ENCODE measurements at regions not wholly inside any gene's neighbourhood (a gene's known extent, or its start where the extent isn't known, plus 50 kb on each side); places are given as distances from the start of the nearest gene placed in this dataset.
"Not testable (repeated sequence)": the region's sequence is repeated elsewhere in the genome, so short reads cannot be mapped to it uniquely, and the experiment has no call there.

DNA sequence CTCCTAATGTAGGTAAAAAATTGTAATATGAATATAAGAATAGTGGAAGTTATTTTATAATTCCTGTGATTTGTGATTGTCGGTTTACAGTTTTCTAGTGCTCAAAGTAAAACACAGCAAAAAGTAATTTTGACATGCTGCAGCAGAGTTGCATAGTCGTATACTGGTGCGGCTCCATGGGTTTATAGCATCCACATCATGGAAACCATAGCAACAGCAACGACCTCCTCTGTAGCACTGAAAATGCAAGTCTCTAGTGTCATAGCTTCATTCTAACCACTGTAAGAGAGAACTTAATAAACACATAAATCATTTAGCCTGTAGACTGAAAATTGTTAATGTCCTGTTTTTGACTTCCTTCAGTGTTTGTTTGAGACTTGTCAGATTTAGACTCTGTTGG lies 574.3 kb downstream of the KCNH5 start:
- Histone ChIP-seq H3K27ac (ENCODE audit: low read depth, low read length) (no peak overlapping the region), H3K9me3 (ENCODE audit: control insufficient read depth in 1 of 2, low read length in 2 of 2) (no peaks in the 10 kb centered on the region), H3K36me3 (ENCODE audit: control insufficient read depth in 1 of 2, insufficient read depth in 2 of 2, low read length in 2 of 2) (no peaks in the 10 kb centered on the region), H3K4me1 (ENCODE audit: control insufficient read depth in 1 of 2, insufficient read depth in 2 of 2, low read length in 2 of 2) (no peaks in the 10 kb centered on the region), H3K27me3 (ENCODE audit: control insufficient read depth in 1 of 2, insufficient read depth in 2 of 2, low read length in 2 of 2) (no peaks in the 10 kb centered on the region), H3K9ac (ENCODE audit: low read depth in 1 of 2, low read length in 2 of 2) (no peak overlapping the region), H3K4me3 (ENCODE audit: low read depth in 1 of 2, low read length in 2 of 2) (no peak overlapping the region)

DNA sequence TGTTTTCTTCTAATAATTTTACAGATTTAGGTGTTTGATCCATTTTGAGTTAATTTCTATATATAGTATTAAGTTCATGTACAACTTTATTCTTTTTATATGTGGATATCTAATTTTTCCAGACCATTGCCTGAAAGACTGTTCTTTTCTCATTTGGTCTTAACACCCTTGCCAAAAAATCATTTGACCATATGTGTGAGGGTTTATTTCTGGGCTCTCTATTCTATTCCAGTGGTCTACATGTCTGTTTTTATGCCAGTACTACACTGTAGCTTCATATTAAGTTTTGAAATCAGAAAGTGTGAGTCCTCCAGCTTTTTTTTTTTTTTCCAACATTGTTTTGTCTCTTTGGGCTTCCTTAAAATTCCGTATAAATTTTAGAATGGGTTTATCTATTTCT lies 554.1 kb downstream of the KCNH5 start:
- H3K4me1 ChIP-seq (ENCODE audit: control insufficient read depth in 1 of 2, insufficient read depth in 2 of 2, low read length in 2 of 2), result no peaks in the 10 kb centered on the region
- H3K27ac ChIP-seq (ENCODE audit: low read depth, low read length), result no peak overlapping the region
- no peaks in the 10 kb centered on the region for H3K27me3 ChIP-seq (ENCODE audit: control insufficient read depth in 1 of 2, insufficient read depth in 2 of 2, low read length in 2 of 2)
- peaks cover 1 to 4% of the 10 kb centered on the region in 2 donors for H3K9me3 ChIP-seq (ENCODE audit: control insufficient read depth in 1 of 2, low read length in 2 of 2)
- H3K4me3 ChIP-seq (ENCODE audit: low read depth in 1 of 2, low read length in 2 of 2), result no peak overlapping the region
- no peaks in the 10 kb centered on the region for H3K36me3 ChIP-seq (ENCODE audit: control insufficient read depth in 1 of 2, insufficient read depth in 2 of 2, low read length in 2 of 2)
- no peak overlapping the region for H3K9ac ChIP-seq (ENCODE audit: low read depth in 1 of 2, low read length in 2 of 2)

DNA sequence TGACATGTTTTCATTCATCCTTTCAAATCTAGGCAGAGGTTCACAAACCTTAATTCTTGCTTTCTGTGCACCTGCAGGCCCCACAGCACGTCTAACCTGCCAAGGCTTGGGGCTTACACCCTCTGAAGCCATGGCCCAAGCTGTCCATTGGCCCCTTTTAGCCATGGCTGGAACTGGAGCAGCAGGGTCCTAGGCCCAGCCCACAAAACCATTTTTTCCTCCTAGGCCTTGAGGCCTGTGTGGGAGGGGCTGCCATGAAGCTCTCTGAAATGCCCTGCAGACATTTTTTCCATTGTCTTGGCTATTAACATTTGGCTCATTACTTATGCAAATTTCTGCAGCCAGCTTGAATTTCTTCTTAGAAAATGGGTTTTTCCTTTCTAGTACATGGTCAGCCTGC lies 547.5 kb downstream of the KCNH5 start:
- Histone ChIP-seq H3K9me3 (ENCODE audit: control insufficient read depth in 1 of 2, low read length in 2 of 2) (peaks cover 5 to 13% of the 10 kb centered on the region in 2 donors), H3K4me3 (ENCODE audit: low read depth in 1 of 2, low read length in 2 of 2) (no peak overlapping the region)

DNA sequence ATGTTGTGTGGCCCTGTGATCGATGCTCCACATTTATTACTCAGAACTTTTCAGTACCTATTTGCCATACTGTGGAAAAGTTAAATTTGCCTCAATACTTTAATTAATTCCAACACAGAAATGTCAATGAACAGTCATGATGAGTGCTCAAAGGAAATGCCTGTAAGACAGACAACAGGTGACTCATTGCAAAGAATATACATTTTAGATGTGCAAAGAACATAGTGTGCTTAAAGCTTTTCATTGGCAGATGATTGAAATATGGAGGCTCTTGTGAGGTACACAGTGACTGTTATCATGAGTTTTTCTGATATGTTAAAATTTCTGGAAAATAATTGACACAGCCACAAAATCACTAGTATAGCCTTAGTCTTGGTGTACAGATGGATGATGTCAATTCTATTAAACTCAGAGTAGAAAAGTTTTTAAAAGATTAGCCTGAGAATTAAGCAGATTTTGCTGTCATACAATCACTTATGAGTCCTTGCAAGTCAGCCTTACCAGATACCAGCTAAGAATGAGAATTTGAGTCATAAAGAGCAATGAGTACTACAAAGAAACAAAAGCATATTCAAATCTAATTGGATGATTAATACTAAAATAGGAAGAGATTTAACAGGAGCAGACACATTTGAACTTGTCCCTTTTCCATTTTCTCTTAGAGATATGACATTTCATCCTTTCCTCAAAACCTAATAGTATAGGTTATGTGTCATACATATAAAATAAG lies 544.1 kb downstream of the KCNH5 start:
- Histone ChIP-seq H3K9ac (ENCODE audit: low read depth in 1 of 2, low read length in 2 of 2) (no peak overlapping the region), H3K4me1 (ENCODE audit: control insufficient read depth in 1 of 2, insufficient read depth in 2 of 2, low read length in 2 of 2) (no peaks in the 10 kb centered on the region), H3K9me3 (ENCODE audit: control insufficient read depth in 1 of 2, low read length in 2 of 2) (peaks cover 5 to 14% of the 10 kb centered on the region in 2 donors), H3K27me3 (ENCODE audit: control insufficient read depth in 1 of 2, insufficient read depth in 2 of 2, low read length in 2 of 2) (no peaks in the 10 kb centered on the region), H3K36me3 (ENCODE audit: control insufficient read depth in 1 of 2, insufficient read depth in 2 of 2, low read length in 2 of 2) (no peaks in the 10 kb centered on the region), H3K27ac (ENCODE audit: low read depth, low read length) (no peak overlapping the region), H3K4me3 (ENCODE audit: low read depth in 1 of 2, low read length in 2 of 2) (no peak overlapping the region)

More for the DNA sequence above, 547.5 kb downstream of the KCNH5 start:
- H3K27me3 ChIP-seq (ENCODE audit: control insufficient read depth in 1 of 2, insufficient read depth in 2 of 2, low read length in 2 of 2), result no peaks in the 10 kb centered on the region
- H3K4me1 ChIP-seq (ENCODE audit: control insufficient read depth in 1 of 2, insufficient read depth in 2 of 2, low read length in 2 of 2), result no peaks in the 10 kb centered on the region
- H3K9ac ChIP-seq (ENCODE audit: low read depth in 1 of 2, low read length in 2 of 2), result no peak overlapping the region
- H3K27ac ChIP-seq (ENCODE audit: low read depth, low read length), result no peak overlapping the region
- H3K36me3 ChIP-seq (ENCODE audit: control insufficient read depth in 1 of 2, insufficient read depth in 2 of 2, low read length in 2 of 2), result no peaks in the 10 kb centered on the region

DNA sequence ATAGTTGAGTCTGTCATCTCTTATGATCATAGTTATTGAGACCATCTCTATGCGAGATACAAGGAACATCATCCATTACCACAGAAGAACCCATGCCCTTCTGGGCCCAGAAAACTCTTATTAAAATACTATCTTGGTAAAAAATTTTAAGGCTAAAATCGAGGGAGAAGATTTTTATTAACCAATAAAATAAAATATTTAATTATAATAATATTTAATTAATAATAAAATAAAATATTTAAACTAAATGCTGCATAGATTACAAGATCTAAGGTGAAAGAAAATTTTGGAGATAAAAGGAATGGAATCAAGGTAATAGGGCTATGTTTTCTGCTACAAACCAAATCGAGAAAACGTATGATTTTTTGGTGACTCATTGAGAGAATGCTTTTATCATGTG lies 540.2 kb downstream of the KCNH5 start:
- Histone ChIP-seq H3K27ac (ENCODE audit: low read depth, low read length) (no peak overlapping the region), H3K9me3 (ENCODE audit: control insufficient read depth in 1 of 2, low read length in 2 of 2) (peaks cover 2 to 3% of the 10 kb centered on the region in 2 donors), H3K36me3 (ENCODE audit: control insufficient read depth in 1 of 2, insufficient read depth in 2 of 2, low read length in 2 of 2) (no peaks in the 10 kb centered on the region), H3K9ac (ENCODE audit: low read depth in 1 of 2, low read length in 2 of 2) (no peak overlapping the region), H3K4me1 (ENCODE audit: control insufficient read depth in 1 of 2, insufficient read depth in 2 of 2, low read length in 2 of 2) (no peaks in the 10 kb centered on the region), H3K27me3 (ENCODE audit: control insufficient read depth in 1 of 2, insufficient read depth in 2 of 2, low read length in 2 of 2) (no peaks in the 10 kb centered on the region), H3K4me3 (ENCODE audit: low read depth in 1 of 2, low read length in 2 of 2) (no peak overlapping the region)

DNA sequence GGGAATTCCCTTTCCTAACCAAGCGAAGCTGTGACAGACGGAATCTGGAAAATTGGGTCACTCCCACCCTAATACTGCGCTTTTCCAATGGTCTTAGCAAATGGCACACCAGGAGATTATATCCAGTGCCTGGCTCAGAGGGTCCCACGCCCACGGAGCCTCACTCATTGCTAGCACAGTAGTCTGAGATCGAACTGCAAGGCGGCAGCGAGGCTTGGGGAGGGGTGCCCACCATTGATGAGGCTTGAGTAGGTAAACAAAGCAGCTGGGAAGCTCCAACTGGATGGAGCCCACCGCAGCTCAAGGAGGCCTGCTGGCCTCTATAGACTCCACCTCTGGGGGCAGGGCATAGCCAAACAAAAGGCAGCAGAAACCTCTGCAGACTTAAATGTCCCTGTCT lies 523.9 kb downstream of the KCNH5 start:
- H3K4me1 ChIP-seq (ENCODE audit: control insufficient read depth in 1 of 2, insufficient read depth in 2 of 2, low read length in 2 of 2); H3K9ac ChIP-seq (ENCODE audit: low read depth in 1 of 2, low read length in 2 of 2); H3K9me3 ChIP-seq (ENCODE audit: control insufficient read depth in 1 of 2, low read length in 2 of 2); H3K36me3 ChIP-seq (ENCODE audit: control insufficient read depth in 1 of 2, insufficient read depth in 2 of 2, low read length in 2 of 2); H3K27me3 ChIP-seq (ENCODE audit: control insufficient read depth in 1 of 2, insufficient read depth in 2 of 2, low read length in 2 of 2); H3K4me3 ChIP-seq (ENCODE audit: low read depth in 1 of 2, low read length in 2 of 2); H3K27ac ChIP-seq (ENCODE audit: low read depth, low read length): not testable (repeated sequence)

DNA sequence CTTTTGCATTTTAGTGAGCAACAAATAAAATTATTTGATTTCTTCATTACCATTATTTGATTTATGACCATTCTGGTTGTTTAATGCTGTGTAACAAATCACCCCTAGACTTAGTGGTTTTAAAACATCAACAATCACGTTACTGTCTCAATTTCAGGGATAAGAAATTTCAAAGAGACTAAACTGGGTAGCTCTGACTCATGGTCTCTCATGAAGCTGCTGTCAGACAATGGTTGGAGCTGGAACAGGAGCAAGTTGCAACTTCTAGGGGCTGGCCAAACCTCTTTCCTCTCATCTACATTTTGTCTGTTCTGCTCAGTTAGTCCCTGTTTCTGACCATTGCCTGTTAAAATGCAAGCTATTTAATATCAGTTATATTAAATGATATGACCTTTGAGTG lies 517.0 kb downstream of the KCNH5 start:
- H3K36me3 ChIP-seq (ENCODE audit: control insufficient read depth in 1 of 2, insufficient read depth in 2 of 2, low read length in 2 of 2), result no peaks in the 10 kb centered on the region
- no peak overlapping the region for H3K27ac ChIP-seq (ENCODE audit: low read depth, low read length)
- H3K9me3 ChIP-seq (ENCODE audit: control insufficient read depth in 1 of 2, low read length in 2 of 2), result no peaks in the 10 kb centered on the region
- H3K4me3 ChIP-seq (ENCODE audit: low read depth in 1 of 2, low read length in 2 of 2), result no peak overlapping the region
- H3K4me1 ChIP-seq (ENCODE audit: control insufficient read depth in 1 of 2, insufficient read depth in 2 of 2, low read length in 2 of 2), result no peaks in the 10 kb centered on the region
- H3K27me3 ChIP-seq (ENCODE audit: control insufficient read depth in 1 of 2, insufficient read depth in 2 of 2, low read length in 2 of 2), result no peaks in the 10 kb centered on the region
- H3K9ac ChIP-seq (ENCODE audit: low read depth in 1 of 2, low read length in 2 of 2), result no peak overlapping the region

DNA sequence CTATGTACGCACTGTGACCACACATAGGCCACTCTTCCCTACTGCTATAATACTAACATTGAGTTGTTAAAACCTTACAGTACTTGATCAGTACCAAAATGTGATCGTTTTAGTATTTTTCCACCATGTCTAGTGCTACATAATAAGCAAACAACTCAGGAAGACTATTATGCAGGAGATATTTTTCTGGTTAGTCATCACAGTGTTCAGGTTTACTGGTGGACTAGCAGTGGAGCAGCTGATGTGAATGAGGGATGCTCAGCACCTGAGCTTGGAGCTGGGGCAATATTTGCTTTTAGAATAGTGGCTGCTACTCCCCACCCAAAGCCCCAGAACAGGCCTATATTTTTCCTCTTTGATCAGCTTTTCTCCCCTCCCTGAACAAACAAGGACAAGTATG lies 513.1 kb downstream of the KCNH5 start:
- Histone ChIP-seq H3K4me1 (ENCODE audit: control insufficient read depth in 1 of 2, insufficient read depth in 2 of 2, low read length in 2 of 2) (no peaks in the 10 kb centered on the region), H3K9ac (ENCODE audit: low read depth in 1 of 2, low read length in 2 of 2) (no peak overlapping the region), H3K9me3 (ENCODE audit: control insufficient read depth in 1 of 2, low read length in 2 of 2) (no peaks in the 10 kb centered on the region), H3K27ac (ENCODE audit: low read depth, low read length) (no peak overlapping the region), H3K27me3 (ENCODE audit: control insufficient read depth in 1 of 2, insufficient read depth in 2 of 2, low read length in 2 of 2) (no peaks in the 10 kb centered on the region), H3K4me3 (ENCODE audit: low read depth in 1 of 2, low read length in 2 of 2) (no peak overlapping the region), H3K36me3 (ENCODE audit: control insufficient read depth in 1 of 2, insufficient read depth in 2 of 2, low read length in 2 of 2) (no peaks in the 10 kb centered on the region)

DNA sequence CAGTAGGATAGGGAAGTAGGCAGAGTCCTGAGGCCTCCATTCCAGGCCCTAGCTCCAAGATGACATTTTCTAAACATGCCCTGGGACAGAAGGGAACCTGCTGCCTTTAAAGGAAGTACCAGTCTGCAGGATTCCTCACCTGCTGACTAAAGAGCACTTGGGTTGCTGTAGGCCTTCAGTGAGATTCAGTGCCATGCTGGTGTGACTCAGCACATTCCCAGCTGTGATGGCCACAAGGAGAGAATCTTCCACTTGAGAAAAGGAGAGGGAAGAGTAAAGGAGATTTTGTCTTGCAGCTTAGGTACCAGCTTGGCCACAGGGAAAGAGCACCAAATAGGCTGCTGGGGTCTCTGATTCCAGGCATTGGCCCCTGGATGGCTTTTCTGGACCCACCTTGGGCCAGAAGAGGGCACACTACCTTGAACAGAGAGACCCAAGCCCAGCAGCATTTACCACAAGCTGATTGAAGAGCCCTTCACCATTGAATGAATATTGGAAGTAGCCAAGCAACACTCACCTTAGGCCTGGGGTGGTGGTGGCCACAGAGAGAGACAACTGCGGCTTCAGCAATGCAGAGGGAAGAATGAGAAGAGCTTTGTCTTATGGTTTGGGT lies 498.3 kb downstream of the KCNH5 start:
- Histone ChIP-seq H3K27ac (ENCODE audit: low read depth, low read length) (no peak overlapping the region), H3K9ac (ENCODE audit: low read depth in 1 of 2, low read length in 2 of 2) (no peak overlapping the region), H3K9me3 (ENCODE audit: control insufficient read depth in 1 of 2, low read length in 2 of 2) (peaks cover 3 to 7% of the 10 kb centered on the region in 2 donors), H3K36me3 (ENCODE audit: control insufficient read depth in 1 of 2, insufficient read depth in 2 of 2, low read length in 2 of 2) (no peaks in the 10 kb centered on the region), H3K27me3 (ENCODE audit: control insufficient read depth in 1 of 2, insufficient read depth in 2 of 2, low read length in 2 of 2) (no peaks in the 10 kb centered on the region), H3K4me1 (ENCODE audit: control insufficient read depth in 1 of 2, insufficient read depth in 2 of 2, low read length in 2 of 2) (no peaks in the 10 kb centered on the region), H3K4me3 (ENCODE audit: low read depth in 1 of 2, low read length in 2 of 2) (no peak overlapping the region)

DNA sequence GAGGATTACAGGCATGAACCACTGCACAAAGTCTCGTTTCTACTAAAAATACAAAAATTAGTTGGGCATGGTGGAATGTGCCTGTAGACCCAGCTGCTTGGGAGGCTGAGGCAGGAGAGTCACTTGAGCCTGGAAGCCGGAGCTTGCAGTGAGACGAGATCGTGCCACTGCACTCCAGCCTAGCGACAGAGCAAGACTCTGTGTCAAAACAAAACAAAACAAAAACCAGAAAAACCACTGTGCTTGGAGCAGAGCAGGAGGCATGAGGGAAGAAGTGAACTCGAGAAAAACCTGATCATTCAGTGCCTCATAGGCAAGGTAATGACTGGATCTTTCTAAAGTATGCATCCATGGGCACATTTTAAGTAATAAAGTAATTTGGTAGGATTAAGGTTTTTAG lies 487.8 kb downstream of the KCNH5 start:
- Histone ChIP-seq H3K27ac (ENCODE audit: low read depth, low read length) (no peak overlapping the region), H3K9ac (ENCODE audit: low read depth in 1 of 2, low read length in 2 of 2) (no peak overlapping the region), H3K36me3 (ENCODE audit: control insufficient read depth in 1 of 2, insufficient read depth in 2 of 2, low read length in 2 of 2) (no peaks in the 10 kb centered on the region), H3K4me1 (ENCODE audit: control insufficient read depth in 1 of 2, insufficient read depth in 2 of 2, low read length in 2 of 2) (no peaks in the 10 kb centered on the region), H3K9me3 (ENCODE audit: control insufficient read depth in 1 of 2, low read length in 2 of 2) (no peaks in the 10 kb centered on the region), H3K4me3 (ENCODE audit: low read depth in 1 of 2, low read length in 2 of 2) (no peak overlapping the region), H3K27me3 (ENCODE audit: control insufficient read depth in 1 of 2, insufficient read depth in 2 of 2, low read length in 2 of 2) (no peaks in the 10 kb centered on the region)
